ENCODE measurements at regions not wholly inside any gene's neighbourhood (a gene's known extent, or its start where the extent isn't known, plus 50 kb on each side); places are given as distances from the start of the nearest gene placed in this dataset.
A peak's percentile ranks its signal among the peaks of the same experiment; 100 is the strongest.

GRCh38 chr16:88305176-88305575, 77.6 kb upstream of the ZNF469 start:
- DNase-seq (ENCODE audit: low spot score): no peak
- Mint-ChIP-seq H3K9me3 (peaks cover 16% of the 10 kb centered on the region), H3K27ac (no peak overlapping the region), H3K27me3 (ENCODE audit: insufficient read depth, low read depth) (peaks cover 20% of the 10 kb centered on the region), H3K4me3 (no peak overlapping the region), H3K4me1 (peaks cover 21% of the 10 kb centered on the region), H3K36me3 (no peaks in the 10 kb centered on the region)
- H3F3A ChIP-seq (ENCODE audit: low read depth): no peaks in the 10 kb centered on the region
- no peaks in the 10 kb centered on the region for H3K79me2 ChIP-seq (ENCODE audit: low read depth)
- no peak overlapping the region for H3K9ac ChIP-seq
- no peak overlapping the region for H3K4me2 ChIP-seq
- no peaks in the 10 kb centered on the region for H3K4me1 ChIP-seq
- H3K4me3 ChIP-seq: no peak overlapping the region
- no peaks in the 10 kb centered on the region for H3K27me3 ChIP-seq
- no peak for TF ChIP-seq EZH2 (IDR thresholded peaks at IDR 0.05)
- no peak for TF ChIP-seq EZH2phosphoT487 (IDR thresholded peaks at IDR 0.05)
- no peak for TF ChIP-seq CTCF (IDR thresholded peaks at IDR 0.05)
- no peak overlapping the region for H2AFZ ChIP-seq (replicated peaks)
- H3K27ac ChIP-seq: no peak overlapping the region
- no peaks in the 10 kb centered on the region for H4K20me1 ChIP-seq (ENCODE audit: low read depth)
- no peaks in the 10 kb centered on the region for H3K36me3 ChIP-seq
- H3K9me3 ChIP-seq (ENCODE audit: low read depth): no peaks in the 10 kb centered on the region

GRCh38 chr16:88306411-88306810, 76.3 kb upstream of the ZNF469 start:
- H3K4me3 Mint-ChIP-seq: no peak overlapping the region
- no peak for DNase-seq (ENCODE audit: low spot score)
- Histone ChIP-seq H3K4me2 (no peak overlapping the region), H3K79me2 (ENCODE audit: low read depth) (no peaks in the 10 kb centered on the region), H3K9ac (no peak overlapping the region), H3F3A (ENCODE audit: low read depth) (no peaks in the 10 kb centered on the region), H4K20me1 (ENCODE audit: low read depth) (no peaks in the 10 kb centered on the region), H3K27ac (no peak overlapping the region), H3K27me3 (no peaks in the 10 kb centered on the region), H3K4me3 (no peak overlapping the region), H3K4me1 (no peaks in the 10 kb centered on the region), H2AFZ (replicated peaks) (no peak overlapping the region), H3K36me3 (no peaks in the 10 kb centered on the region), H3K9me3 (ENCODE audit: low read depth) (no peaks in the 10 kb centered on the region)
- H3K9me3 Mint-ChIP-seq: peaks cover 19% of the 10 kb centered on the region
- TF ChIP-seq EZH2phosphoT487 (IDR thresholded peaks at IDR 0.05) (no peak), EZH2 (IDR thresholded peaks at IDR 0.05) (no peak), CTCF (IDR thresholded peaks at IDR 0.05) (no peak)
- peaks cover 24% of the 10 kb centered on the region for H3K27me3 Mint-ChIP-seq (ENCODE audit: insufficient read depth, low read depth)
- H3K4me1 Mint-ChIP-seq: peaks cover 19% of the 10 kb centered on the region
- no peaks in the 10 kb centered on the region for H3K36me3 Mint-ChIP-seq
- H3K27ac Mint-ChIP-seq: peak overlapping the region; percentile 57

GRCh38 chr16:88306860-88307545, 75.8 kb upstream of the ZNF469 start:
- Histone ChIP-seq H3K4me3 (no peak overlapping the region), H3K9ac (no peak overlapping the region), H3K9me3 (ENCODE audit: low read depth) (no peaks in the 10 kb centered on the region), H3K4me1 (no peaks in the 10 kb centered on the region), H3K36me3 (no peaks in the 10 kb centered on the region), H4K20me1 (ENCODE audit: low read depth) (no peaks in the 10 kb centered on the region), H2AFZ (replicated peaks) (no peak overlapping the region), H3K4me2 (no peak overlapping the region), H3F3A (ENCODE audit: low read depth) (no peaks in the 10 kb centered on the region), H3K27ac (no peak overlapping the region), H3K79me2 (ENCODE audit: low read depth) (no peaks in the 10 kb centered on the region), H3K27me3 (no peaks in the 10 kb centered on the region)
- Mint-ChIP-seq H3K4me1 (peaks cover 17% of the 10 kb centered on the region), H3K36me3 (no peaks in the 10 kb centered on the region), H3K27me3 (ENCODE audit: insufficient read depth, low read depth) (peaks cover 20% of the 10 kb centered on the region), H3K9me3 (peaks cover 19% of the 10 kb centered on the region), H3K4me3 (no peak overlapping the region), H3K27ac (peak overlapping the region; percentile 57)
- no peak for DNase-seq (ENCODE audit: low spot score)
- TF ChIP-seq EZH2 (IDR thresholded peaks at IDR 0.05) (no peak), EZH2phosphoT487 (IDR thresholded peaks at IDR 0.05) (no peak), CTCF (IDR thresholded peaks at IDR 0.05) (no peak)
